Smooth muscle cell (in vitro differentiated cells): ENCODE measurements at regions not wholly inside any gene's neighbourhood (a gene's known extent, or its start where the extent isn't known, plus 50 kb on each side); places are given as distances from the start of the nearest gene placed in this dataset.

Experiments used
- DNase-seq: peaks from one replicate; lab custom pipeline; 2025; ENCODE audit not compliant: unreplicated experiment; lab: John Stamatoyannopoulos, UW
- H2AFZ ChIP-seq: fragments of 200-600 bp; sonication (generic); 2 replicates; pipeline ENCODE4 v1.6.0; 2016; ENCODE audit warnings: antibody characterized with exemption, low read depth, mild to moderate bottlenecking
- H3F3A ChIP-seq: fragments of 200-600 bp; sonication (generic); 2 replicates; pipeline ENCODE4 v1.6.0; 2017; ENCODE audit warnings: antibody characterized with exemption, low read depth
- H3K27ac ChIP-seq: fragments of 200-600 bp; sonication (generic); 2 replicates; pipeline ENCODE4 v1.5.1; 2016; ENCODE audit warnings: low read depth, mild to moderate bottlenecking
- H3K27me3 ChIP-seq: fragments of 200-600 bp; sonication (generic); 2 replicates; pipeline ENCODE4 v1.6.1; 2016; ENCODE audit warnings: low read depth, mild to moderate bottlenecking
- H3K36me3 ChIP-seq: fragments of 200-600 bp; sonication (generic); 2 replicates; pipeline ENCODE4 v1.5.1; 2016; ENCODE audit warnings: low read depth
- H3K4me1 ChIP-seq: fragments of 200-600 bp; sonication (generic); 2 replicates; pipeline ENCODE4 v1.5.1; 2016; ENCODE audit warnings: low read depth
- H3K4me2 ChIP-seq: fragments of 200-600 bp; sonication (generic); 2 replicates; pipeline ENCODE4 v1.6.0; 2016; ENCODE audit warnings: mild to moderate bottlenecking
- H3K4me3 ChIP-seq: fragments of 200-600 bp; sonication (generic); 2 replicates; pipeline ENCODE4 v1.5.1; 2016; ENCODE audit warnings: mild to moderate bottlenecking
- H3K79me2 ChIP-seq: fragments of 200-600 bp; sonication (generic); 2 replicates; pipeline ENCODE4 v1.6.0; 2016; ENCODE audit warnings: low read depth, mild to moderate bottlenecking
- H3K9ac ChIP-seq: fragments of 200-600 bp; sonication (generic); 2 replicates; pipeline ENCODE4 v1.6.0; 2016; ENCODE audit warnings: low read depth
- H3K9me3 ChIP-seq: fragments of 200-600 bp; sonication (generic); replicated peaks from 2 replicates; pipeline ENCODE4 v1.5.1; 2016; ENCODE audit warnings: low read depth
- H4K20me1 ChIP-seq: fragments of 200-600 bp; sonication (generic); 2 replicates; pipeline ENCODE4 v1.6.0; 2016; ENCODE audit warnings: low read depth
- WGBS: methylation state at CpG from one replicate; pipeline ENCODE4 v1.1.7; 2016; ENCODE audit warnings: low lambda C conversion rate; 5-methylcytosine and 5-hydroxymethylcytosine counted together
- TF ChIP-seq, protein P1 (sequence below): fragments of 200-600 bp; sonication (generic); IDR thresholded peaks from 2 replicates; pipeline ENCODE4 v1.5.1; 2017; ENCODE audit warnings: borderline replicate concordance, mild to moderate bottlenecking, antibody characterized with exemption; ENCODE audit not compliant: insufficient read depth, poor library complexity, severe bottlenecking

GRCh38 chr1:218700666-218701065 lies 355.5 kb downstream of the TGFB2 start:
- no peaks in the 10 kb centered on the region for H3K79me2 ChIP-seq
- no peaks in the 10 kb centered on the region for H3K36me3 ChIP-seq
- no peak overlapping the region for H3K27ac ChIP-seq
- 91% methylated on average over 7 of the region's 7 CpGs for WGBS
- no peak for DNase-seq
- H3K4me2 ChIP-seq: no peak overlapping the region
- H3K4me3 ChIP-seq: no peak overlapping the region
- no peaks in the 10 kb centered on the region for H4K20me1 ChIP-seq
- no peaks in the 10 kb centered on the region for H3K9me3 ChIP-seq
- peaks cover 7% of the 10 kb centered on the region for H3K27me3 ChIP-seq
- TF ChIP-seq, protein P1, sequence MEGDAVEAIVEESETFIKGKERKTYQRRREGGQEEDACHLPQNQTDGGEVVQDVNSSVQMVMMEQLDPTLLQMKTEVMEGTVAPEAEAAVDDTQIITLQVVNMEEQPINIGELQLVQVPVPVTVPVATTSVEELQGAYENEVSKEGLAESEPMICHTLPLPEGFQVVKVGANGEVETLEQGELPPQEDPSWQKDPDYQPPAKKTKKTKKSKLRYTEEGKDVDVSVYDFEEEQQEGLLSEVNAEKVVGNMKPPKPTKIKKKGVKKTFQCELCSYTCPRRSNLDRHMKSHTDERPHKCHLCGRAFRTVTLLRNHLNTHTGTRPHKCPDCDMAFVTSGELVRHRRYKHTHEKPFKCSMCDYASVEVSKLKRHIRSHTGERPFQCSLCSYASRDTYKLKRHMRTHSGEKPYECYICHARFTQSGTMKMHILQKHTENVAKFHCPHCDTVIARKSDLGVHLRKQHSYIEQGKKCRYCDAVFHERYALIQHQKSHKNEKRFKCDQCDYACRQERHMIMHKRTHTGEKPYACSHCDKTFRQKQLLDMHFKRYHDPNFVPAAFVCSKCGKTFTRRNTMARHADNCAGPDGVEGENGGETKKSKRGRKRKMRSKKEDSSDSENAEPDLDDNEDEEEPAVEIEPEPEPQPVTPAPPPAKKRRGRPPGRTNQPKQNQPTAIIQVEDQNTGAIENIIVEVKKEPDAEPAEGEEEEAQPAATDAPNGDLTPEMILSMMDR: no peak
- peaks cover 2% of the 10 kb centered on the region for H3F3A ChIP-seq
- no peak overlapping the region for H3K9ac ChIP-seq
- H3K4me1 ChIP-seq: no peaks in the 10 kb centered on the region
- H2AFZ ChIP-seq: no peak overlapping the region

GRCh38 chr1:218701131-218701530 lies 356.0 kb downstream of the TGFB2 start:
- TF ChIP-seq, protein P1: no peak
- 45% methylated on average over 3 of the region's 3 CpGs for WGBS
- Histone ChIP-seq H3K36me3 (no peaks in the 10 kb centered on the region), H3K27ac (no peak overlapping the region), H3K4me2 (no peak overlapping the region), H3F3A (peaks cover 5% of the 10 kb centered on the region), H3K9ac (no peak overlapping the region), H4K20me1 (no peaks in the 10 kb centered on the region), H3K79me2 (no peaks in the 10 kb centered on the region), H3K4me1 (no peaks in the 10 kb centered on the region), H3K4me3 (no peak overlapping the region), H3K9me3 (no peaks in the 10 kb centered on the region), H3K27me3 (peaks cover 7% of the 10 kb centered on the region), H2AFZ (no peak overlapping the region)
- DNase-seq: no peak

GRCh38 chr1:218702775-218703174 lies 357.6 kb downstream of the TGFB2 start:
- 100% methylated on average over 1 of the region's 1 CpG for WGBS
- Histone ChIP-seq H3K9me3 (no peaks in the 10 kb centered on the region), H3K27me3 (peaks cover 7% of the 10 kb centered on the region), H3K4me3 (no peak overlapping the region), H2AFZ (no peak overlapping the region), H3K36me3 (no peaks in the 10 kb centered on the region), H3F3A (peaks cover 10% of the 10 kb centered on the region), H3K4me2 (no peak overlapping the region), H3K9ac (no peak overlapping the region), H3K4me1 (no peaks in the 10 kb centered on the region), H3K79me2 (no peaks in the 10 kb centered on the region), H3K27ac (no peak overlapping the region), H4K20me1 (no peaks in the 10 kb centered on the region)
- DNase-seq: no peak
- TF ChIP-seq, protein P1: no peak

DNA sequence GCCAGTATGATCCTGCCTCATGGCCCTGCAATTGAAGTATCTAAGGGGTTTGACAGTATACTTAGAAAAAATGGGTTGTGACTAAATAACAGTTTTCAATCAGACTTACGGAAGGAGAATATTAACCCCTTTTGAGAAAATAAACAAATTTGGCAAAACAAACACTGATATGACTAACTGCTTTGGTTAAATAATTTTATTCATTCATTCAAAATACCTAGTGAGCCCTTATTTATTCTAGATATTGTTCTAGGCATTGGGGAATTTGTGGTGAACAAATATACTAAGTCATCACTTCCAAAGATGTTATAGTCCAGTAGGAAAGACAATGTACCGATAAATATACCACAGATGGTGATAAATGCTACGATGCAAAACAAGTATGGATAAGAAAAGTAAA lies 358.7 kb downstream of the TGFB2 start:
- TF ChIP-seq, protein P1: no peak
- Histone ChIP-seq H3K9me3 (no peaks in the 10 kb centered on the region), H2AFZ (no peak overlapping the region), H4K20me1 (no peaks in the 10 kb centered on the region), H3F3A (peaks cover 10% of the 10 kb centered on the region), H3K36me3 (no peaks in the 10 kb centered on the region), H3K27me3 (peaks cover 5% of the 10 kb centered on the region), H3K4me1 (no peaks in the 10 kb centered on the region), H3K4me2 (no peak overlapping the region), H3K79me2 (no peaks in the 10 kb centered on the region), H3K9ac (no peak overlapping the region), H3K27ac (no peak overlapping the region), H3K4me3 (no peak overlapping the region)
- 95% methylated on average over 3 of the region's 3 CpGs for WGBS
- no peak for DNase-seq
